Prostate gland (tissue), 2 donors: ENCODE measurements at regions not wholly inside any gene's neighbourhood (a gene's known extent, or its start where the extent isn't known, plus 50 kb on each side); places are given as distances from the start of the nearest gene placed in this dataset.

Source experiments
- DNase-seq: peaks from one replicate; pipeline ENCODE4 v3.0.0-alpha.2; 2019; ENCODE audit warnings: low spot score
- H3K27ac ChIP-seq, 2 donors: fragments of 200-600 bp; sonication (generic); 2 replicates each; pipeline ENCODE4 v1.5.1; 2017 to 2019
- H3K27me3 ChIP-seq: fragments of 200-600 bp; sonication (generic); replicated peaks from 2 replicates; pipeline ENCODE4 v1.5.1; 2019; ENCODE audit not compliant: insufficient read depth
- H3K36me3 ChIP-seq, 2 donors: fragments of 200-600 bp; sonication (generic); 1 replicate in 1 of 2; 2 replicates in 1 of 2; pipeline versions ENCODE4 v1.5.1 to v1.8.1; 2017 to 2019
- H3K4me1 ChIP-seq: fragments of 200-600 bp; sonication (generic); replicated peaks from 2 replicates; pipeline ENCODE4 v1.5.1; 2019
- H3K4me3 ChIP-seq, 2 donors: fragments of 200-600 bp; sonication (generic); 2 replicates each; pipeline ENCODE4 v1.5.1; 2017 to 2019
- H3K9me3 ChIP-seq: fragments of 200-600 bp; sonication (generic); 2 replicates; pipeline ENCODE4 v1.5.1; 2017
- CTCF ChIP-seq, 4 experiments: fragments of 200-600 bp in 2 of 4; fragments of 450-650 bp in 2 of 4; sonication (generic) in 2 of 4; IDR thresholded peaks; 1 replicate in 3 of 4; 2 replicates in 1 of 4; pipeline ENCODE4 v1.5.1; 2016 to 2019; ENCODE audit warnings: antibody characterized with exemption in 4 of 4, mild to moderate bottlenecking in 2 of 4, moderate library complexity in 2 of 4
- POLR2A ChIP-seq: fragments of 450-650 bp; IDR thresholded peaks from one replicate; pipeline ENCODE4 v1.6.1; 2016; ENCODE audit warnings: antibody characterized with exemption, mild to moderate bottlenecking
- POLR2AphosphoS5 ChIP-seq: sonication (generic); formaldehyde crosslinking; IDR thresholded peaks from one replicate; pipeline ENCODE4 v1.6.1; 2017; ENCODE audit warnings: antibody characterized with exemption
- WGBS: methylation state at CpG from one replicate; pipeline ENCODE4 v1.1.5; 2018; 5-methylcytosine and 5-hydroxymethylcytosine counted together
- intact Hi-C: fragments of 100-400 bp; cut with DNase I; formaldehyde crosslinking; loops from one replicate; pipeline ENCODE4 v1.14.2; 2022

- no peak overlapping the region for H3K4me3 ChIP-seq
- H3K27me3 ChIP-seq = peaks cover 2% of the 10 kb centered on the region
- H3K36me3 ChIP-seq = no peaks in the 10 kb centered on the region
- H3K4me1 ChIP-seq = no peaks in the 10 kb centered on the region
- H3K9me3 ChIP-seq = no peaks in the 10 kb centered on the region
- H3K27ac ChIP-seq = no peak overlapping the region
- intact Hi-C loops = no loop called here
- TF ChIP-seq CTCF (IDR thresholded peaks at IDR 0.05) (no peak), POLR2A (no peak), POLR2AphosphoS5 (no peak)
- 88% methylated on average over 4 of the region's 4 CpGs for WGBS
- DNase-seq = no peak
These were observed 163.2 kb downstream of the WSCD1 start for GRCh38 chr17:6233339-6233738.

GRCh38 chr17:6232732-6233101 is 162.5 kb downstream of the WSCD1 start:
- Histone ChIP-seq H3K27me3 (peaks cover 2% of the 10 kb centered on the region), H3K27ac (no peak overlapping the region), H3K36me3 (no peaks in the 10 kb centered on the region), H3K4me3 (no peak overlapping the region), H3K4me1 (no peaks in the 10 kb centered on the region), H3K9me3 (no peaks in the 10 kb centered on the region)
- TF ChIP-seq CTCF (IDR thresholded peaks at IDR 0.05) (no peak), POLR2A (no peak), POLR2AphosphoS5 (no peak)
- WGBS = 43% methylated on average over 12 of the region's 12 CpGs
- no peak for DNase-seq
- intact Hi-C loops = no loop called here

GRCh38 chr17:6231886-6232731 is 161.9 kb downstream of the WSCD1 start:
- H3K36me3 ChIP-seq = no peaks in the 10 kb centered on the region
- TF ChIP-seq CTCF (IDR thresholded peaks at IDR 0.05) (no peak), POLR2AphosphoS5 (no peak), POLR2A (no peak)
- no peak overlapping the region for H3K27ac ChIP-seq
- 40% methylated on average over 21 of the region's 21 CpGs for WGBS
- no peak overlapping the region for H3K4me3 ChIP-seq
- no peak for DNase-seq
- H3K4me1 ChIP-seq = no peaks in the 10 kb centered on the region
- H3K9me3 ChIP-seq = no peaks in the 10 kb centered on the region
- H3K27me3 ChIP-seq = peaks cover 2% of the 10 kb centered on the region
- intact Hi-C loops = no loop called here

- peaks cover 2% of the 10 kb centered on the region for H3K27me3 ChIP-seq
- no peaks in the 10 kb centered on the region for H3K4me1 ChIP-seq
- intact Hi-C loops = no loop called here
- H3K9me3 ChIP-seq = no peaks in the 10 kb centered on the region
- H3K4me3 ChIP-seq = no peak overlapping the region
- DNase-seq = no peak
- 81% methylated on average over 8 of the region's 8 CpGs for WGBS
- TF ChIP-seq POLR2A (no peak), CTCF (IDR thresholded peaks at IDR 0.05) (no peak), POLR2AphosphoS5 (no peak)
- no peak overlapping the region for H3K27ac ChIP-seq
- no peaks in the 10 kb centered on the region for H3K36me3 ChIP-seq
These were observed 161.3 kb downstream of the WSCD1 start for GRCh38 chr17:6231465-6231864.

GRCh38 chr17:6218333-6218732 is 148.2 kb downstream of the WSCD1 start:
- H3K27me3 ChIP-seq = no peaks in the 10 kb centered on the region
- no peak overlapping the region for H3K27ac ChIP-seq
- H3K9me3 ChIP-seq = no peaks in the 10 kb centered on the region
- H3K4me1 ChIP-seq = no peaks in the 10 kb centered on the region
- intact Hi-C loops = no loop called here
- TF ChIP-seq POLR2A (no peak), CTCF (IDR thresholded peaks at IDR 0.05) (no peak), POLR2AphosphoS5 (no peak)
- no peak for DNase-seq
- H3K36me3 ChIP-seq = no peaks in the 10 kb centered on the region
- 85% methylated on average over 7 of the region's 7 CpGs for WGBS
- no peak overlapping the region for H3K4me3 ChIP-seq
